Spleen (tissue), 7 donors: ENCODE measurements at regions not wholly inside any gene's neighbourhood (a gene's known extent, or its start where the extent isn't known, plus 50 kb on each side); places are given as distances from the start of the nearest gene placed in this dataset.

Experiments
- POLR2A ChIP-seq, 3 donors: fragments of 450-650 bp; IDR thresholded peaks; one replicate each; pipeline ENCODE4 v1.5.1; 2017; ENCODE audit warnings: antibody characterized with exemption in 3 of 3, mild to moderate bottlenecking in 1 of 3
- POLR2AphosphoS5 ChIP-seq, 3 donors: sonication (generic); formaldehyde crosslinking; IDR thresholded peaks; one replicate each; pipeline ENCODE4 v1.5.1; 2017; ENCODE audit warnings: antibody characterized with exemption in 3 of 3
- TF ChIP-seq, protein P1 (sequence below), 11 experiments: fragments of 200-600 bp in 7 of 11; fragments of 450-650 bp in 4 of 11; sonication (generic) in 4 of 11; IDR thresholded peaks in 8 of 11; conservative IDR thresholded peaks in 3 of 11; 1 replicate in 7 of 11; 2 replicates in 4 of 11; pipeline versions ENCODE4 v1.4.0 to v1.8.0; 2016 to 2021; ENCODE audit warnings: antibody characterized with exemption in 11 of 11, inconsistent platforms in 4 of 11, mild to moderate bottlenecking in 1 of 11
- donor health status: DM: no; HTN: no; CAD: no; lungs with moderate emphysema.
- donor health status: DM: no; HTN: no; CAD: no.
- donor health status: DM: no; HTN: no; CAD: no.

DNA sequence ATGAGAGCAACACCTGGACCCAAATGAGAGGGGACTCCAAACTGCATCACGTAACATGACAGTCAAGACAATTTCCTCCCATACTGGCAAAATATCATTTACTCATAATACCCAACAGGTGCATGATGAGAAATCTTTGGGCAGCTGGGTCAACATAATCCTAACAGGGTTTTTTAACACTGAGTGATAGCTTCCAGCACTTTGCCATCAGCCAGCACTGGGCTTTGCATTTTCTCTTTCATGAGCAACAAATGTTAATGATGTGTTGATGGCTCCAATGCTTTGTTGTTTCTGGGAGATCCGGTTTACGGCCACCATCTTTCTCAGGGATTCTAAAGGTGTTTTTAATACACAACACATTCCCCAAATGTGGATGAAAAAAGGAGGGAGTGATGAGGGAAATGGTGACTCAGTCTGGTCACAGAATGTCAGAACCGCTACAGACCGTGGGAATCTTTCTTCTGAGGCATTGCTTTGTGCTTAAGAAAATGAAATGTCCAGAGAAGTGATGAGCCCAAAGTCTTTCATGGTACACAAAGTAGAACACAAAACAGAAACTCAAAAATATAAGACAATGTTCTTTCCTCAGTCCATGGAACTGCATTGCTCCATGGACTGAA, 705.7 kb upstream of the IGFBP3 start:
- TF ChIP-seq, protein P1, sequence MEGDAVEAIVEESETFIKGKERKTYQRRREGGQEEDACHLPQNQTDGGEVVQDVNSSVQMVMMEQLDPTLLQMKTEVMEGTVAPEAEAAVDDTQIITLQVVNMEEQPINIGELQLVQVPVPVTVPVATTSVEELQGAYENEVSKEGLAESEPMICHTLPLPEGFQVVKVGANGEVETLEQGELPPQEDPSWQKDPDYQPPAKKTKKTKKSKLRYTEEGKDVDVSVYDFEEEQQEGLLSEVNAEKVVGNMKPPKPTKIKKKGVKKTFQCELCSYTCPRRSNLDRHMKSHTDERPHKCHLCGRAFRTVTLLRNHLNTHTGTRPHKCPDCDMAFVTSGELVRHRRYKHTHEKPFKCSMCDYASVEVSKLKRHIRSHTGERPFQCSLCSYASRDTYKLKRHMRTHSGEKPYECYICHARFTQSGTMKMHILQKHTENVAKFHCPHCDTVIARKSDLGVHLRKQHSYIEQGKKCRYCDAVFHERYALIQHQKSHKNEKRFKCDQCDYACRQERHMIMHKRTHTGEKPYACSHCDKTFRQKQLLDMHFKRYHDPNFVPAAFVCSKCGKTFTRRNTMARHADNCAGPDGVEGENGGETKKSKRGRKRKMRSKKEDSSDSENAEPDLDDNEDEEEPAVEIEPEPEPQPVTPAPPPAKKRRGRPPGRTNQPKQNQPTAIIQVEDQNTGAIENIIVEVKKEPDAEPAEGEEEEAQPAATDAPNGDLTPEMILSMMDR (IDR thresholded peaks at IDR 0.05 in 8 of 11, conservative IDR thresholded peaks at IDR 0.05 in 3 of 11), result no peak
- TF ChIP-seq POLR2AphosphoS5 (IDR thresholded peaks at IDR 0.05) (no peak), POLR2A (IDR thresholded peaks at IDR 0.05) (no peak)
